ENCODE measurements at regions not wholly inside any gene's neighbourhood (a gene's known extent, or its start where the extent isn't known, plus 50 kb on each side); places are given as distances from the start of the nearest gene placed in this dataset.

DNA sequence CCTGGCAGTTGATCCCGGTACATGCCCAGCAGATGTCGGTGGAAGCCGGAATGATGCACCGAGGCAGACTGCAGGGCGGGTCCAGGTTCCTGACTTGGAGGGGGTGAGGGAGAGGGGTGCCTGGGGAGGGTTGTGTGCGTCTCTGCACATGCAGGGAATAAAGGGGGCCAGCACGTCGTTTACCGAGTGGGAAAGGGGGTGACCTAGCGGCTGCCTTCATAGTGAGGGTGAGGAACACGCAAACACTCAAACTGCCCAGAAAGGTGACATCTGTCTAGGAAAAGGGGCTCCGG lies 801.7 kb downstream of the TBC1D22A start:
- H3K4me3 ChIP-seq (ENCODE audit: low read length in 2 of 2), result no peak overlapping the region
- H3K27ac ChIP-seq (ENCODE audit: low read length), result no peak overlapping the region
- no peaks in the 10 kb centered on the region for H3K9me3 ChIP-seq (ENCODE audit: control insufficient read depth in 2 of 2, low read length in 2 of 2)
- H3K9ac ChIP-seq (ENCODE audit: low read length in 2 of 2), result no peak overlapping the region
- H3K27me3 ChIP-seq (ENCODE audit: control insufficient read depth in 1 of 2, insufficient read depth in 2 of 2, low read length in 2 of 2), result no peaks in the 10 kb centered on the region
- H3K4me1 ChIP-seq (ENCODE audit: control insufficient read depth, insufficient read depth, low read length), result peaks cover 16% of the 10 kb centered on the region
- H3K36me3 ChIP-seq (ENCODE audit: control insufficient read depth in 2 of 2, insufficient read depth in 2 of 2, low read length in 2 of 2), result no peaks in the 10 kb centered on the region

DNA sequence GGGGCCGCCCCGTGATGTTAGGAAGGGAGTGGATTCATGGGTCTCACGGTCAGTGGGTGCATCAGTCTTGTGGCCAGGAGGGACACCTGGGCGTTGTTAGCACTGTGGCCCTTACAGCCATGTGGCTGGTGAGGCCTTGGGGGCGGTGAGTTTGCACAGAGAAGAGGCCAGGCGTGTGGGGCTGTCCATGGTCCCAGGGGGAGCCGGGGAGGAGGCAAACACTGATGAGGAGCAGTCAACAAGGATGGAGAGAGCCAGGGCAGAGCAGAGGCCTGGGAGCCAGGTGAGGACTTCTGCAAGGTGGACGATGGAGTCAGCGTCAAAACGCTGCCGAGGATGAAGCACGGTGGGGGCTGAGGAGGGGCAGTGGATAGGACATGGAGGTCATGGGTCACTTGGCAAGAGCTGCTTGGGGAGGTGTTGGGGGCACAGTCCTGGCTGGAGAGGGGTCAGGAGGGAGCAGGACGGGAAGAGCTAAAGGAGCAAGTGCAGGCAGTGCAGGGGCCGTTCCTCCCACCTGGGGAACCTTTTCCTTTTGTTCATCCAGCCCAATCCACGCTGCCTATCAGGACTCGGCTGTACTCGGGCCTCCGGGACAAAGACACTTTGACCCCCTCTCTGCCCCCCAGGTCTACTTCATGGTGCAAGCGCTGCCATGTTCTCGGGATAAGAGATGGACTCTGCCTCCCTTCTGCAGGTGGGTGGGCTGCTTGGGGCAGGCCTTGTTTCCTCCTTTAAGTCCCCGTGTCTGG lies 801.1 kb downstream of the TBC1D22A start:
- H3K9me3 ChIP-seq (ENCODE audit: control insufficient read depth in 2 of 2, low read length in 2 of 2), result no peaks in the 10 kb centered on the region
- no peak overlapping the region for H3K4me3 ChIP-seq (ENCODE audit: low read length in 2 of 2)
- no peak overlapping the region for H3K9ac ChIP-seq (ENCODE audit: low read length in 2 of 2)
- peaks cover 16% of the 10 kb centered on the region for H3K4me1 ChIP-seq (ENCODE audit: control insufficient read depth, insufficient read depth, low read length)
- H3K27me3 ChIP-seq (ENCODE audit: control insufficient read depth in 1 of 2, insufficient read depth in 2 of 2, low read length in 2 of 2), result no peaks in the 10 kb centered on the region
- H3K27ac ChIP-seq (ENCODE audit: low read length), result no peak overlapping the region
- H3K36me3 ChIP-seq (ENCODE audit: control insufficient read depth in 2 of 2, insufficient read depth in 2 of 2, low read length in 2 of 2), result no peaks in the 10 kb centered on the region

DNA sequence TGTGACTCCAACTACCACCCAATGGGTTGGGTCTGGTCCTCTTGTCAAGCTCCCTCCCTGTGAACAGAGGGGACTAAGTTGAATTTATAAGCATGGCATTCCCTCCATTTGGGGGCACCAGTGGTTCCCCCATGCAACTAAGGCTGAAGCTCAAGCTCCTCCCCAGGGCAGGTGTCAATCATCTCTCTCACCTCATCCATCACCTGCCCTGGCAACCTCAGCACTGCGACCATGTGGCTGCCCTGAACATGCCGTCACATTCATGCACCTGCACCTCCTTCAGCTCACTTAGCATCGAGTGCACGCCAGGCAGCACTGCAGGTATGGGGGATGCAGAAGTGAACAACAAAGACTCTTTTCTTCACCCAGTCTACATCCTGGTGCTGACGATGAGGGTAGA lies 799.3 kb downstream of the TBC1D22A start:
- H3K9me3 ChIP-seq (ENCODE audit: control insufficient read depth in 2 of 2, low read length in 2 of 2), result no peaks in the 10 kb centered on the region
- no peaks in the 10 kb centered on the region for H3K36me3 ChIP-seq (ENCODE audit: control insufficient read depth in 2 of 2, insufficient read depth in 2 of 2, low read length in 2 of 2)
- no peak overlapping the region for H3K27ac ChIP-seq (ENCODE audit: low read length)
- peaks cover 16% of the 10 kb centered on the region for H3K4me1 ChIP-seq (ENCODE audit: control insufficient read depth, insufficient read depth, low read length)
- H3K9ac ChIP-seq (ENCODE audit: low read length in 2 of 2), result no peak overlapping the region
- no peaks in the 10 kb centered on the region for H3K27me3 ChIP-seq (ENCODE audit: control insufficient read depth in 1 of 2, insufficient read depth in 2 of 2, low read length in 2 of 2)
- H3K4me3 ChIP-seq (ENCODE audit: low read length in 2 of 2), result no peak overlapping the region

DNA sequence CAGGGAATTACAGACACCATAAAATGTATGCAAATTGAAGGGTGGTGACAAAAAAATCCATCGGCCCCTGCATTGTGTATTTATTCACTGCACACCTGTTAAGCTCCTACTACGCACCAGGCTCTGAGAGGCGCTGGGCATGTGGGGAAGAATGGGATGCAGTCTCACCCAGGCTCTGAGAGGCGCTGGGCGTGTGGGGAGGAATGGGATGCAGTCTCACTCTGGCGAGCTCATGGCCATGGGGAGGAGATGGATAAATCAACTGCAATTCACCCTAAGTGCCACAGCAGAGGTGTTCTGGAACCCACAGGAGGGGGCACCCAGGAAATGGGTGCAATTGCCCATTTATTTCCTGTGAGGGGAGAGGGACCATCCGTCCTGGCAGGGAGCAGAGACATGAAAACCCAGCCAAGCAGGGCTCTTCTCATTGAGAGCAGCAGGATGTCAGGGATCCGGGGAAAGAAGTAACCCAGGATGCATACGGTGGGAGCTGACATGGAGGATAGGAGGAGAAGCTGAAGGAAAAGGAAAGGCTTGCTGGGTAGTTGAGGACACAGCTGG lies 798.7 kb downstream of the TBC1D22A start:
- H3K36me3 ChIP-seq (ENCODE audit: control insufficient read depth in 2 of 2, insufficient read depth in 2 of 2, low read length in 2 of 2), result no peaks in the 10 kb centered on the region
- peaks cover 16% of the 10 kb centered on the region for H3K4me1 ChIP-seq (ENCODE audit: control insufficient read depth, insufficient read depth, low read length)
- H3K4me3 ChIP-seq (ENCODE audit: low read length in 2 of 2), result no peak overlapping the region
- H3K27ac ChIP-seq (ENCODE audit: low read length), result no peak overlapping the region
- no peaks in the 10 kb centered on the region for H3K9me3 ChIP-seq (ENCODE audit: control insufficient read depth in 2 of 2, low read length in 2 of 2)
- no peaks in the 10 kb centered on the region for H3K27me3 ChIP-seq (ENCODE audit: control insufficient read depth in 1 of 2, insufficient read depth in 2 of 2, low read length in 2 of 2)
- H3K9ac ChIP-seq (ENCODE audit: low read length in 2 of 2), result no peak overlapping the region

DNA sequence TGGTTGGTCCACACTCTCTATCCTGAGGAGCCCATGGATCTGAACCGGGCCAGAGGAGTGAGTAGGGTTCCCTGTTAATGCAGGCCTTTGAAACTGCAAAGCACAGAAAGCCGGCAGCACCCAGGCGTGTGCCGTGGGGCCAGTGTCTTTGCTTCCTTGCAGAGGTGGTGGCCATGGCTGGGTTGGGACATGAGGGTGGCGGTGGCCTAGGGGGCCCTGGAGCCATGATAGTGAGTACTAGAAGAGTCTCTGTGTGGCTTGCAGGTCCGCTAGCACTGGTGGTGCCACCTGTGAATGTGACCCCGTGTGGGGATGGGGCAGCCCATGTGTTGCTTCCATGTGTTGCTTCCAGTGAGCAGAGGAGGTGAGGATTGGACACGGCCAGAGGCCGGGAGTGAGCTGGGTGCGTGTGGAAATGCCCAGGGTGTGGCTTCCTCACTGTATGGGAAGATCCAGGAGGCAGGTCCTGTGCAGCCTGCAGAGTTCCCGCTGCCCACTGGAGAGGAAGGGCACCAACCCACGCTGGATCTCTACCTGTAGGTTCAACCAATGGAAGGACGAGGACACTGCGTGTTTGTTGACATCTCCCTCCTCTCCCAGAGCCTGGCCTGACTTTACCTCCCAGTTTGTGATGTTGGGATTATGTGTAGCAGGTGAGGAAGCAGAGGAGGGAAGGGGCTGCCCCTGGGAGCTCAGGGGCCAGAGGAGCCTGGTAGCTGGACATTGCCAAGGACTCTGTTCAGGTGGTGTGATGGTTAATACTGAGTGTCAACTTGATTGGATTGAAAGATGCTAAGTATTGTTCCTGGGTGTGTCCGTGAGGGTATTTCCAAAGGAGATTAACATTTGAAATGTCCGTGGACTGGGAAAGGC lies 796.6 kb downstream of the TBC1D22A start:
- H3K4me3 ChIP-seq (ENCODE audit: low read length in 2 of 2), result no peak overlapping the region
- H3K9ac ChIP-seq (ENCODE audit: low read length in 2 of 2), result no peak overlapping the region

DNA sequence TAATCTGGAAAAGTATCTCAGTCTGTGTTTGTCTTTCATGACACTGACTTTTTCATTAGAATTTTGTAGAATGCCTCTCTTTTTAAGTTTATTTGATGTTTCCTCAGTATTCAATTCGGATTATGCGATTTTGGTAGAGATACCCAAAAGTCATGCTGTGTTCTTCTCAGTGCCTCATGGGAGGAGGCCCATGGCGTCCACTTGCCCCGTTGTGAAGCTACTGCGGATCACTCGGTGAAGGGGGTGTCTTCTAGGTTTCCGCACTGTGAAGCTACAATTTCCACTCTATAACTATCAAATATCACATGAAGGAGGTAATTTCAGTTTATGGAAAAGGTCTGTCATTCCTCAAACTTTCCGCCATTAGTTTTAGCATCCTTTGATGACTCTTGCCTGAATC lies 794.0 kb downstream of the TBC1D22A start:
- Histone ChIP-seq H3K4me3 (ENCODE audit: low read length in 2 of 2) (no peak overlapping the region), H3K9ac (ENCODE audit: low read length in 2 of 2) (no peak overlapping the region), H3K27ac (ENCODE audit: low read length) (no peak overlapping the region), H3K9me3 (ENCODE audit: control insufficient read depth in 2 of 2, low read length in 2 of 2) (no peaks in the 10 kb centered on the region), H3K27me3 (ENCODE audit: control insufficient read depth in 1 of 2, insufficient read depth in 2 of 2, low read length in 2 of 2) (no peaks in the 10 kb centered on the region), H3K4me1 (ENCODE audit: control insufficient read depth, insufficient read depth, low read length) (no peaks in the 10 kb centered on the region), H3K36me3 (ENCODE audit: control insufficient read depth in 2 of 2, insufficient read depth in 2 of 2, low read length in 2 of 2) (no peaks in the 10 kb centered on the region)

More for the DNA sequence above, 796.6 kb downstream of the TBC1D22A start:
- Histone ChIP-seq H3K4me1 (ENCODE audit: control insufficient read depth, insufficient read depth, low read length) (no peaks in the 10 kb centered on the region), H3K27me3 (ENCODE audit: control insufficient read depth in 1 of 2, insufficient read depth in 2 of 2, low read length in 2 of 2) (no peaks in the 10 kb centered on the region), H3K9me3 (ENCODE audit: control insufficient read depth in 2 of 2, low read length in 2 of 2) (no peaks in the 10 kb centered on the region), H3K36me3 (ENCODE audit: control insufficient read depth in 2 of 2, insufficient read depth in 2 of 2, low read length in 2 of 2) (no peaks in the 10 kb centered on the region), H3K27ac (ENCODE audit: low read length) (no peak overlapping the region)

DNA sequence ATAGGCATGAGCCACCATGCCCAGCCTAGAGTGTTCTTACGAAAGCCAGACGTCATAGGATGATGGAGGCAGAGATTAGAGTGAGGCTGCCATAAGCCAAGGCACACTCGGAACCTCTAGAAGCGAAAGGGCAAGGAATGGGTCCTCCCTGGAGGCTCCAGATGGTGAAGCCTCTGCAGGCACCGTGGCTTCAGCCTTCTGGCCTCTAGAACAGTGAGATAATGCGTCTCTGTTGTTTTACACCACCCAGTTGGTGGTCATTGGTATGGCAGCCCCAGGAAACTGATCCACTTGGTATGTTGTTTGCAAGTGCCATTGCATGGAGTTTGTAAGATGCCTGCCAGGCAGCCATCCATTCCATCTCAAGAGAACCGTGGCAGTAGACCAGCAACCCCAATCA lies 791.0 kb downstream of the TBC1D22A start:
- H3K36me3 ChIP-seq (ENCODE audit: control insufficient read depth in 2 of 2, insufficient read depth in 2 of 2, low read length in 2 of 2), result no peaks in the 10 kb centered on the region
- no peaks in the 10 kb centered on the region for H3K27me3 ChIP-seq (ENCODE audit: control insufficient read depth in 1 of 2, insufficient read depth in 2 of 2, low read length in 2 of 2)
- no peak overlapping the region for H3K27ac ChIP-seq (ENCODE audit: low read length)
- H3K4me3 ChIP-seq (ENCODE audit: low read length in 2 of 2), result no peak overlapping the region
- H3K4me1 ChIP-seq (ENCODE audit: control insufficient read depth, insufficient read depth, low read length), result no peaks in the 10 kb centered on the region
- no peak overlapping the region for H3K9ac ChIP-seq (ENCODE audit: low read length in 2 of 2)
- no peaks in the 10 kb centered on the region for H3K9me3 ChIP-seq (ENCODE audit: control insufficient read depth in 2 of 2, low read length in 2 of 2)

DNA sequence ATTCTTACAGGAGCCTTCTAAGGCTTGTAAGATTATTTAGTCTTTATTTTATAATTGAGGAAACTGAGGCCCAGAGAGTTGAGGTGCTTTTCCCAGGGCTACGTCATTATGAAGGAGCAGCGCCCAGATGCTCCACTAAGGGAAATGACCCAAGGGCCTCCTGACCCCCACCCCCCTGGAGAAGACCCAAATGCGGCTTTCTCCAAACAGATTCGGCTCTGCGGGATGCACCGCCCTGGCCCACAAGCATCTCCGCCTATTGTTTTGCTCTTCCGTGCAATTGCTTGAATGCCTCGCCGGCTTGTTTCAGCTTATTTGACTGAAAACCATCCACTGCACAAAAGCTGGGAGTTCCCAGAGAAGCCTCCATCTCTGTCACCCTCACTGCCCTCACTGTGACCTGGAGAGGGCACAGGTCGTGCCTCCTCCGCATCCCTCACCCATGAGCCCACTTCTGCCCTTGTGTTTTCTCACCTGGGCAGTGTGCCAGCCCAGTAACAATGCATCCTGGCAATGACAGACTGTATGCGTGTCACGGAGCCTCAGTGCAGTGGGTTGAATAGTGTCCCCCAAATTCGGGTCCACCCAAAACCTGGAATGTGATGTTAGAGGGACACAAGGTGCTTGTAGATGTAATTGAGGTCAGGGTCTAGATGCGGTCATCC lies 790.2 kb downstream of the TBC1D22A start:
- H3K4me1 ChIP-seq (ENCODE audit: control insufficient read depth, insufficient read depth, low read length), result no peaks in the 10 kb centered on the region
- no peak overlapping the region for H3K4me3 ChIP-seq (ENCODE audit: low read length in 2 of 2)
- no peak overlapping the region for H3K9ac ChIP-seq (ENCODE audit: low read length in 2 of 2)
- no peaks in the 10 kb centered on the region for H3K36me3 ChIP-seq (ENCODE audit: control insufficient read depth in 2 of 2, insufficient read depth in 2 of 2, low read length in 2 of 2)
- no peaks in the 10 kb centered on the region for H3K27me3 ChIP-seq (ENCODE audit: control insufficient read depth in 1 of 2, insufficient read depth in 2 of 2, low read length in 2 of 2)
- no peak overlapping the region for H3K27ac ChIP-seq (ENCODE audit: low read length)
- no peaks in the 10 kb centered on the region for H3K9me3 ChIP-seq (ENCODE audit: control insufficient read depth in 2 of 2, low read length in 2 of 2)

DNA sequence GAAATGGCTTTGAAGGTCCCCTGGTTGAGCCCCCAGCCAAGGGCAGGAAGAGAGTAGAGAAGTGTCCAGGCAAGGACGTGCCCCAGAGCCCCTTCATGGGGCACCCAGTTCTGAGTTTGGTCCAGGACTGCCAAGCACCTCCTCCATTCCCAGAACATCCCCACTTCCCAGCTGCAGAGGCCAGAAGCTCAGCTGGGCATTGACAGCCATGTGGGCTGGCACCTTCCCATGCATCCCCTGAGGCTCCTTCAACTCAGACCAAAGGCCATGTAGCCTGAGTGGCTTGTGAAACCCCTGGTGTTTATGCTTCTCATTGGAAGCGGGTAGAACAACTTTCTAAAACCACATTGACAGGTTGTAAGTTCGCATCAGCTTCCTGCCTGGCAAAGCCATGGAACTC lies 789.6 kb downstream of the TBC1D22A start:
- H3K27me3 ChIP-seq (ENCODE audit: control insufficient read depth in 1 of 2, insufficient read depth in 2 of 2, low read length in 2 of 2), result no peaks in the 10 kb centered on the region
- no peaks in the 10 kb centered on the region for H3K36me3 ChIP-seq (ENCODE audit: control insufficient read depth in 2 of 2, insufficient read depth in 2 of 2, low read length in 2 of 2)
- no peak overlapping the region for H3K27ac ChIP-seq (ENCODE audit: low read length)
- H3K4me1 ChIP-seq (ENCODE audit: control insufficient read depth, insufficient read depth, low read length), result no peaks in the 10 kb centered on the region
- H3K4me3 ChIP-seq (ENCODE audit: low read length in 2 of 2), result no peak overlapping the region
- no peaks in the 10 kb centered on the region for H3K9me3 ChIP-seq (ENCODE audit: control insufficient read depth in 2 of 2, low read length in 2 of 2)
- H3K9ac ChIP-seq (ENCODE audit: low read length in 2 of 2), result no peak overlapping the region

DNA sequence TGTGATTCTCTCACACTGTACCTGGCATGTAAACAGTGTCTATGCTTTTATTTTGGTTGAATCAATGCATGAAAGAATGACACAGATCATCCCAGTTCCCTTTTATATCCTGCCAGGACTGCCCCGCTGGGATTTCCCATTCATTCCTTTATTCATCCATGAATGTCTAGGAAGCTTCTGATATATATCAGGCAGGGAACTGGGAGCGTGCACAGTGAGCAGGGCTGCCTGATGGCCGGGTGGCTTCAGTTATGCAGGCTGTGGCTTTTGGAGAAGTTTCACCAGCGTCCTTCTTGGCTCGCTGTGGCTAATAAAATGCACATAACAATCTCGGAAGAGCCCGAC lies 789.0 kb downstream of the TBC1D22A start:
- no peaks in the 10 kb centered on the region for H3K36me3 ChIP-seq (ENCODE audit: control insufficient read depth in 2 of 2, insufficient read depth in 2 of 2, low read length in 2 of 2)
- H3K4me1 ChIP-seq (ENCODE audit: control insufficient read depth, insufficient read depth, low read length), result no peaks in the 10 kb centered on the region
- H3K9ac ChIP-seq (ENCODE audit: low read length in 2 of 2), result no peak overlapping the region
- no peaks in the 10 kb centered on the region for H3K27me3 ChIP-seq (ENCODE audit: control insufficient read depth in 1 of 2, insufficient read depth in 2 of 2, low read length in 2 of 2)
- no peak overlapping the region for H3K4me3 ChIP-seq (ENCODE audit: low read length in 2 of 2)
- H3K27ac ChIP-seq (ENCODE audit: low read length), result no peak overlapping the region
- H3K9me3 ChIP-seq (ENCODE audit: control insufficient read depth in 2 of 2, low read length in 2 of 2), result no peaks in the 10 kb centered on the region

Data from stomach smooth muscle (tissue), 2 donors.